Ureter (tissue), 1 donor: ENCODE measurements at regions not wholly inside any gene's neighbourhood (a gene's known extent, or its start where the extent isn't known, plus 50 kb on each side); places are given as distances from the start of the nearest gene placed in this dataset.

Experiments used
- DNase-seq: peaks from one replicate; pipeline ENCODE4 v3.0.0-alpha.2; 2020; ENCODE audit warnings: low spot score
- donor health status: DM: yes; HTN: yes; CAD: no.

DNA sequence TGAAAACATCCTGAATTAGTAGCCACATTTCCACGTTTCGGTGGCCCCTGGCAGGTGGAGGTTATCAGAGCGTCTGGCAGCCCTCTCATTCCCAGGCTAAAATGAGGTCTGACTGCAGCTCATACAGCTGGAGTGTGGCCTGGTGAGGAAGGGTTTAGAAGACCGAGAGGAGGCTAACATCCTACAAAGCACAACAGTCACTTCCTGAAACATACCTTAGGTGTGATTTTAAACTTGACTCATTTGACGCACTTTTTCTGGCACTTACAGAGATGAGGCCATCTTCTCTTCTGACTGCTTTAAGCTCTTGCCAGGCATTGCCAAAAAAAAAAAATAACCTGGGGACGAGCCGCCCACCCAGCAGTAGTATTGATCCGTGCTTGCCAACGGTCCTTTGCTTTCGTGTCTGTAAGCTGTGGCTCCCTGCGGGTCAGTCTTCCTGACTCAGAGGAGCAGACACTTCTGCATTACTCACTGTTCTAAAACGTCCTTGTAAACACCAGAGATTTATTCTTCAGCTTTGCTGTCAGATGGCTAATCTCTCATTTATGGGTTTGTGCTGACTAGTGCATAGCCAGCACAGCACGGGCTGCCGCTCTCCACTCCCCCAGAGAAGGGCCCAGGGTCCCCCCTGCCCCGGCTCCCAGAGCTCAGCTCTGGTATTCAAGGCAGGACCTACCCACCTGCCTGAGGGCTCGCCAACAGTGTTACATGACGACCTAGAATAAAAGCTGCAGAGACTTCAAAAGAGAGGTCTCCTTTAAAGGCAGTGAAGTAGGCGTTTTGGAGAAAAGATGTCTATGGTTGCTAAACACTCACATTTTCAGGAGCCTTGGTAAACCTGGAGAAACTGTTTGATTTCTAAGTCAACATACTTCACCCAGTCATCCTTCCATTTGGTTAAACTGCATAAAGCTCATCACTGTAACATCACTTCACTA, 78.5 kb upstream of the FRMD1 start:
- no peak for DNase-seq

DNA sequence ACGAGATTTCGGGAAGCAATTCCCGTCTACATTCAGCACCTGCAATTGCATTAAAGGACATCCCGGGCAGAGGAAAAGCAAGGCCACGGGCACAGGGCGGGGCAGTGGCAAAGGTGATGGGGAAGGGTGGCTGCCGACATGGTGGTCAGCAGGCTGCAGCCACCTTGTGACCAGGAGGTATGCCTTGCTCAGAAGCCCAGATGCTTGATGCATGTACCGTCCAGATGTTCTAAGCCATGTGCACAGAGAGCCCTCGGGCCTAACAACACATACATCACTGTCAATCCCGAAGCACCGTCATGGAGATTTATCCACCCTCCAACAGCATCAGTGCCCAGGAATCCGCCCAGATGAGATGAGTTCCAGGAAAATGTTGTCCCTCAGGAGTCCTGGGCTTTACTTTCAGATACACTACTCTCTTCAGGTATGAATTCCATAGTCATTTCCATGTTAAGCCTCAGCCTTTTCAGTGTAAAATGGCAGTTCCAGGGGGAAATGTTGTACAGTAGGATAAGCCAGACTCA, 77.8 kb upstream of the FRMD1 start:
- no peak for DNase-seq

DNA sequence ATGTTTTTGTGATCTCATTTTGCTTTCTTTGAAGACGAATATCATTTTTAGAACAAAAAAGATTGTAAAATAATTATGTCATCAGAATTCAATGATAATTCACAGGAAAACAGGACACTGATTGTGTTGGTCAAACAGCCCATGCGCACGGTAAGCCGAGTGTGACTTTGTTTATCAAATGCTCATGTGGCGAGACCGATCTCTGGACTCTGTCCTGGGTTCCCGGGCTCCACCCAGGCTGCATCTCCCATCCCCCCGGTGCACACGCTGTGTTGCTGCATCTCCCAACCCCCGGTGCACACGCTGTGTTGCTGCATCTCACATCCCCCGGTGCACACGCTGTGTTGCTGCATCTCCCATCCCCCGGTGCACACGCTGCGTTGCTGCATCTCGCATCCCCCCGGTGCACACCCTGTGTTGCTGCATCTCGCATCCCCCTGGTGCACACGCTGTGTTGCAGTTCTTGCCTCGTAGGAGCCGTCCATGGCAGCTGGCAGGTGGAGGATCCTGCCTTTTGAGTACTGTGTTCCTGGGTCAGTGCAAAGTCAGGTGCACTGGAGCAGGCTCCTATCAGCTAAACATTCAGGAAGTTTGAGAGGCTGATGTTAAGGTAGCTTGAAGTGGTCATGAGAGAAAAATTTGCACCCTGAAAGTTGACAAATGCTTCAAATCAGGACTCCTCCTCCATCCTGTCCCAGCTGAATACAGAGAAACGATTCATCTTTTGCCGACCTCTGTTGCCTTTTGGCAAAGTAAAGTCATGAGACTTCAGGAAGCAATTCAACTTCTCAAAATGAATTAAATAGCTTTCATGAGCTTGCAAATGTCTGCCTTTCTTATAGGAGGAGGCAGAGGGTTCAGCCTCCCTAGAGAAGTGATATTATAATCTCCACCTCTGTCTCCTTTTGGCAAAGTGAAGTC, 77.1 kb upstream of the FRMD1 start:
- DNase-seq, result no peak

DNA sequence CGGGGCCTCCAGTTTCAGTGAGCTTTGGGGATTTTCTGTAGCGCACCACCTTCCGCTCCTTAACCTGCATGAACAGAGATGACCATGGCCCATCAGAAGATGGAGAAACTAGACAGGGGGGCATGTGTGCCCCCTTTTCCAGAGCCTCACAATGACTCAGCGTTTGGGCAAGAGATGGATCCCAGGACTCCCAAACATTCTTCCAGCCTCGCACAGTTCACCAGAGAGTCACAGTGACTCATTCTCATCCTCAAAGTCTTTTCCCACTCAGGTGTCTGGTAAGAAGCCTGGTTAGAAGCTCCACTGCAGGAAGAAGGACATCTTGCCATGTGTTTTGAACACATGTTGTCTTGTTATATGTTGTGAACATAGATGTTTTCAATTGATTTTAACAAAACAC, 76.2 kb upstream of the FRMD1 start:
- no peak for DNase-seq

DNA sequence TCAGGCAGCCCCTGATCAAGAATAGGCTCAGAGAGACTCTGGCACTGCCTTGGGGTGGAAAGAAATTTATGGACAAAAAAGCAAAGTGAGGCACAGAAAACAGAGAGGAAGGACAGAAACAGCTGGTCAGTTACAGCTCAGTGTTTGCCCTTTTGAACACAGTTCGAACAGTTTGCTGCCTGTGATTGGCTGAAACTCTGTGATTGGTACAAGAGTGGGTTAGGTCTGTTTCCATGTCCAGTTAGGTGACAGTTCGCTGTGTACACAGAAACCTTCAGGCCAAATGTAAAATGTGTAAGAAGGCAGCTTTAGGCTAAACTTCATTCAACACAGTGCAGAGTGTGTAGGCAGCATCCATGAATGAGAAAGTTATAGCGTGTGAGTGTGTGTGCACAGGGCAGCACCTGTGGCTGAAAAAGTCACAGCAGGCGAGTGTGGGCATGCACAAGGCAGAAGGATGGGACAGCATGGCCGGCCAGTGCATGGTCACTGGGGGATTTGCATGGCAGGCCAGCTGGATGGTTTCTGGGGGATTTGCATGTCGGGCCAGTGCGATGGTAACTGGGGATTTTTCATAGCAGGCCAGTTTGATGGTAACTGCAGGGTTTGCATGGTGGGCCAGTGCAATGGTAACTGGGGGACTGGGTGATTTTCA, 75.4 kb upstream of the FRMD1 start:
- no peak for DNase-seq

DNA sequence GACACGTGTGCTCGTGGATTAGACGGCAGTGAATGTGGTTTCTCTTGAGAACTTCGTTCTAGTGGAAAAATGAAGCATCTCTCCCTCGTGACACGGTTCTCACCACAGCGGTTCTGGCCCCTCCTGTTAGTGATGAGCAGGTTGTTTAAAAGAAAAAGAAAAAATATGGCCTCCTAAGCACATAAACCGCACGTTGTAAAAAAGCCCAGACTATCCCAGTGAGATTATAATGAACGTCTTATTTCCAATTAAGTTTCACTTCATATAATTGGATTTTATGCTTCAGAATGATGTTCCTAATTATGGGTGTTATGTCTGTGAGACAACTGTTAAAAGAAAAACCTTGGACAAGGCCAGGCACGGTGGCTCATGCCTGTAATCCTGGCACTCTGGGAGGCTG, 74.5 kb upstream of the FRMD1 start:
- DNase-seq, result no peak

DNA sequence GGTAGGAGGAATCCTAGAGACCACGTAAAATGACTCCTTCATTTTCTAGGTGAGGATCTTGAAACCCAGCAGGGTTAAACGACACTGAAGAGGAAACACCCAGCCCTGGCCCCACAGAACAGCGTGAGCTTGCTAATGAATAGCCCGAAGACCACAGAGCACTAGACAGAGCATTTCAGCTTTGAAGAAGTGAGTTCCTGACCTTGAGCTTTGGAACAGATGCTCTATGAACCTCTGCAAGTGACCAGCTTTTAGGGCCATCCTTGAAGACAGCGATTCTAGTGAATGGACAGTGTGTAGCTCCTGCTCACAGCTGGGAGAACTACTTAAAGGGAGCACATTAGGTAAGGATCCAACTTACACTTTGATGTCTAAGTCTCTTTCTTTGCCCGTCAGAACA, 74.0 kb upstream of the FRMD1 start:
- no peak for DNase-seq

DNA sequence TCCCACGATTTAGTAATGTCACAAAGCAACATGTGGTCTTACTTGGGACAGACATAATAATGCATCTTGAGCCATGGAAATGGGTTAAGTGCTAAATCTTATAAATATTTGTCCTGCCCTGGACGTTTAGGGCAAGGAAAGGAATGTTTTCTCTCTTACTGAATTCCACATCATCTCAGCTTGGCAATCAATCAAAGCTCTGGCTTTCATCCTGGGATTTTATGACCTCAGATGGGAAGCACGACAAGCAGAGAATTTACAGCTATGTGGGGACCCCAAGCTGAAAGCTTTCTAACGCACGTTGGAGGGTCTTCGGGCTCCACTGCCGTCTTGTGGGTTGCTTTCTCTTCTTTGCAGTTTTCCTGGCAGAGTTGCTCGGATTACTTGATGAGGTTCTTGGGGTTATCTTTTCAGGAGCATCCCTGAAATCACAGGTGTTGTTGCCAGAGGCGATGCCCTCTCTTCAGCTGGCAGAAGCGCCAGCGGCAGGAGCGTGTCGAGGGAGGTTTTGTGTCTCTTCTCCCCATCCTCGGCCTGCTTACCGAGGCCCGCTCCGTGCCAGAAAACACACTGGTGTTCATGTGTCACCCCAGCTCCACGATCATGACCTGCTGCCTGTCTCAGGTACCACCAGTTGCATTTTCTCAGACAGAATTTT, 73.4 kb upstream of the FRMD1 start:
- DNase-seq, result no peak

DNA sequence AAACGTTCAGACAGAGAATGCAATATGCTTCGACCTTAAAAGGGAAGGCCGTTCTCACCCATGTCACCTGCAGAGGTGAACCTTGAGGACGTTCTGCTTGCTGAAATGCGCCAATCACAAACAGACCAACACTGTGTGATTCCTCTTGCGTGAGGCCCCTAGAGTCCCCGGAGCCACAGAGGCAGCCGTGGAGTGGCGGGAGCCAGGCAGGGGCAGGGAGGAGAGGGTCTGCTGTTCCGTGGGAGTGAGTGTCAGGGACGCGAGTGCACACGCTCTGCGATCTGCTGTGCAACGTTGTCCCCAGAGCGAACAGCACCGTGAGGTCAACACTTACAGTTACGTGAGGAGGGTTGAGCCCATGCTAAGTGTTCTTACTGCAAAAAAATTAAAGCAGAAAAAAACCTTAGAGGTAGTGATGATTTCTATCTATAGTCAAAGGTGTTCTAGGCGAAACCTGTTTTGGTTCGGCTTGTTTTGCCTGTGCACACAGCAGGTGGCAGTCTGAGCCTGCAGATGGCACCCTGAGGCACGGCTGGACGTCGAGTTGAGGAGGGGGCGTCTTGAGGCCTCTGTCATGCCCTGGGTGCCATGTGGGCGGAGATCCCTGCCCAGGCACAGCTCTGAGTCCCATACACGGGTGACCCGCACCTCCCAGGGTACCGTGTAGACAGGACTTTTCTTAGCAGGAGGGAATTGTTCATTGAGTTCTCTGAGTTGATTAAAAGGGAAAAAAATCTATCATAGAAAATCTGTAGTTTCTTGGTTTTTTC, 71.7 kb upstream of the FRMD1 start:
- DNase-seq, result peak; percentile 41

DNA sequence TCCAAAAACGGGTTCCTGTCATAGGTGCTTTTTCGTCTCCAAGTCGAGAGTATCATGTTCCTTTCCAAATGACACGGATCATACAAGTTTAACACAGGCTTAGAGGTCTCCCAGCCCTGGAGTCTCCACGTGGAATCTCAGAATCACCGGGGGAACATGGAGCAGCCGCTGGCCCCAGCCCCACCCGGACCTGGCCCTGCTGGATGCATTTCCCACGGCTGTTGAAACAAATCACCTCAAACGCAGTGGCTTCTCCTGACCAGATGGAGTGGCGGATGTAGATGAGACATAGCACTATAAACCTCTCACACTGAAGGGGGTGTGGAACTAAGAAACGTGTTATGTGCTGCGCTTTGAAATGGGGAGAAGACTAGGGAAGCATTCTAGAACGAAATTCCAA, 70.0 kb upstream of the FRMD1 start:
- peak; percentile 25 for DNase-seq

DNA sequence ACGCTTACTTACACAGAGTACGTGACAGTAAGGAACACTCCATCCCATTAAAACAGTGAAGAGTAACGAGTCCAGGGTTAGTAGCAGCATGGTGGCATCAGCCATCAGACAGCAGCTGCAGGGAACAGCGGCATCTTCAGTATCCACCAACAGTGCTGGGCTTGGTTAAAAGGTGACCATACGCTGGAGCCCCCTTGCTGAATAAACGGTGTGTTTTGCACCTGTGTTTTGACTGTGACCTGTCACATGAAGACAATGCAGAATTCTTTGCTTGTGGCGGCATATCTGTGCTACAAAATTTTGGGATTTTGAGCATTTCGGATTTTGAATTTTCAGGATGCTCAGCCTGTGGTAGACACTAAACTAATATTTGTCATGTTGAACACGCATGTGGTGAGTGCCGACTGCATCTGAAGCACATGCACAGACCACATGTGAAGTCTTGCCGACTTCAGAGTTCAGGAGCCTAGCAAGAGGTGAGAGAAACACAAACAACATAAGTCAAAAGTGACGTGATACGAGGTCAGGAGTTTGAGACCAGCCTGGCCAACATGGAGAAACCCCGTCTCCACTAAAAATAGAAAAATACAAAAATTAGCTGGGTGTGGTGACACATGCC, 69.3 kb upstream of the FRMD1 start:
- no peak for DNase-seq

DNA sequence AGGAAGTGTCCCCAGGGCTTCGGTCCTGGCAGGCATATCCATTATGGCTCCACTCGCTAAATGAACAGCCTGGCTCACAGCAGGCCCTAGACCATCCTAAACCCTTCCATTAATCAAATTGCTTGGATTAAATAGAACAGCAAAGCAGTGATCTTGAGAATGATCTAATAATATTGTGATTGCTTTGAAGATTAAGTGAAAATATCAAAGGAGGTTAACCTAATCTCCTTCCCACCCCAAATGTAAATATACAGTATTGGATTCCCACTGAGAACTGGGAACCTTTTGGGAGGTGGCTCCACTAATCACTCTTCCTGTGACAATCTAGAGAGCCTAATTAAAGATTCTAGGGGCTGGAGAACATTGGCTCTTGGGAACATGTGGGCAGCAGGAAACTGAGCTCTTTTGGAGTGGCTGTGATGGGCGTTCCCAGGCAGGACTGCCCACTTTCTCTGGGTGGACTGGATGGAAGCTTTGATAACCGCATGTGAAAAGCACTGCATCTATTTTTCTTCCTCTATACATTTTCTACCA, 68.3 kb upstream of the FRMD1 start:
- no peak for DNase-seq

DNA sequence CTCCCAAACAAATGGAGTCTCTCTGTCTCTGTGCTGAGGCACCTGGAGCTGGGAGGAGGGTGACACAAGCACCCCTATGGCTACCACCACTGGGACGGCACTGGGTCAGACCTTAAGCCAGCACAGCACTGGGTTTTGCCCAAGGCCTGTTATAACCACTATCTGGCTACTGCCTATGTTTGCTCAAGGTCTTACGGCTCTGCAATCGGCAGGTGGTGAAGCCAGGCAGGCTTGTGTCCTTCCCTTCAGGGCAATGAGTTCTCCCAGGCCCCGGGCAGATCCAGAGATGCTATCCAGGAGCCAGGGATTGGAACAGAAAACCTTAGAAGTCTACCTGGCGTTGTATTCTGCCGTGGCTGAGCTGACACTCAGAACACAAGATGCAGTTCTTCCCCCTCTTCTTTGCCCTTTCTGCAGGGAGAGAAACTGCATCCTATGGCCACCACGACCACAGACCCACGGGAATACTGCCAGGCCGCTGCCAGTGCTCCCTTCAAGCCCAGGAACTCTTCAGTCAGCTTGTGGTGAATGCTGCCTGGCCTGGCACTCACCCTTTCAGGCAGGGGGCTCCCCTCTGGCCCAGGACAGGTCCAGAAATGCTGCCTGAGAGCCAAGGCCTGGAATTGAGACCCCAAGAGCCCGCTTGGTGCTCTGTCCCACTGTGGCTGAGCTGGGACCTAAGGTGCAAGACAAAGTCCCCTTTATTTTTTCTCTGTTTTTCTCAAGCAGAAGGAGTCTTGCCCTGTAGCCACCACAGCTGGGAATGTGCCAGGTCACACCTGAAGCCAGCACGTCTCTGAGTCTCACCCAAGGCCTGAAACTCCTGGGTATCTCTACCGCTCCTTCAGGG, 67.0 kb upstream of the FRMD1 start:
- peak; percentile 14 for DNase-seq

DNA sequence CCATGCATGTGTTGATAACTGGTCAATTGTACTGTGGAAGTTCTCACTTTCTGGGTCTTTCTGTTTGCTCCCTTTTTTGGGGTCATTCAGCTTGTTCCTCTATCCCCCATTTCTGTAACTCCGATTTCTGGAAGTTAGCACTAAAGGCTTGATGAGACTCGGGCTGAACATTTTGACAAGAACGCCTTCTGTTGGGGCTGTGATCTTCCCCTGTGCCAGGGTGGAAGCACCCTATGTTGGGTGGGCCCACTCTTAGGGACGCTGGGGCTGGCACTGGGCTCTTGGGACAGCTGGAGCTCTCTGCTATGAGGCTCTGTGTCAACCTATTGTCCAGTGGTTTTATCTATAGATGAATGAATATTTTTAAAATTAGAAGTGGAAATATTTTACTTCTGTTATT, 60.1 kb upstream of the FRMD1 start:
- peak; percentile 23 for DNase-seq

DNA sequence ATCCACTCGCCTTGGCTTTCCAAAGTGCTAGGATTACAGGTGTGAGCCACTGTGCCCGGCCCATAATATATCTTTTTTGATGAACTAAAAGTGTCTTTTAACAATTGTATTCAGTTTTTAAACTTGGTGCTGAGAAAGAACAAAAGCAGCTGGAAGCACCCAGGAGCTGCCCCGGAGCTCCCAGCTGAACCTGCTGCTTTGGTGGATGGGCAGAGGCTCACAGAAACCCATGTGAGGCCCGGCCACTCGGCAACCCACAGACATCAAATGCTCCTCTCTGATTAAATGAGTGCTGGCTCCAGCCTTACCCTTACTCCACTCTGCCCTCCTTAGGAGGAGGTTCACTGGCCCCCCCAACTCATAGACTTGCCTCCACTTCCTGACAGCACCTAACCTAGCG, 59.4 kb upstream of the FRMD1 start:
- peak; percentile 20 for DNase-seq

DNA sequence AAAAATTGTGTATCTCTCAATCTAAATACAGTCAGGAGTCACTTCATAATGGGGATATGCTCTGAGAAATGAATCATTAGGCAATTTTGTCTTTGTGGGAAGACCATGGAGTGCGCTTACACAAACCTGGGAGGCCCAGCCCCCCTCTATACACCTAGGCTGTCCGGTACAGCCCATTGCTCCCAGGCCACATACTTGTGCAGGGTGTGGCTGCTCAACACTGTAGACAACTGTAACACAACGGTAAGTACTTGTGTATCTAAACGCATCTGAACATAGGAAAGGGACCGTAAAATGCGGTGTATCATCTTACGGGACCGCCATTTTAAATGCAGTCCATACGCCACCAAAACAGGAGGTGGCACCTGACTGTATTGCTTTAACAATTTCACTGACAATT, 58.0 kb upstream of the FRMD1 start:
- no peak for DNase-seq

DNA sequence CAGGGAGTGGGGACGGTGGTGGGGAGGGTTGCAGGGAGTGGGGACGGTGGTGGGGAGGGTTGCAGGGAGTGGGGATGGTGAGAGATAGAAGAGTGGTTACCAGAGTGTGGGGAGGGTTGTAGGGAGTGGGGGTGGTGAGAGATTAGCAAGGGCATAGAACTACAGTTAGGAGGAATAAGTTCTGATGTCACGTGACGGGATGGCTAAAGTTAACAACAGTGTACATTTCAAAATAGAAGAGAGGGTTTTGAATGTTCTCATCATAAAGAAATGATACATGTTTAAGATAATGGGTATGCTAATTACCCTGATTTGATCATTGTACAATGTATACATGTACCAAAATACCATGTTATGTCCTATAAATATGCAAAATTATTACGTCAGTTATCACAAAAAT, 57.6 kb upstream of the FRMD1 start:
- no peak for DNase-seq

DNA sequence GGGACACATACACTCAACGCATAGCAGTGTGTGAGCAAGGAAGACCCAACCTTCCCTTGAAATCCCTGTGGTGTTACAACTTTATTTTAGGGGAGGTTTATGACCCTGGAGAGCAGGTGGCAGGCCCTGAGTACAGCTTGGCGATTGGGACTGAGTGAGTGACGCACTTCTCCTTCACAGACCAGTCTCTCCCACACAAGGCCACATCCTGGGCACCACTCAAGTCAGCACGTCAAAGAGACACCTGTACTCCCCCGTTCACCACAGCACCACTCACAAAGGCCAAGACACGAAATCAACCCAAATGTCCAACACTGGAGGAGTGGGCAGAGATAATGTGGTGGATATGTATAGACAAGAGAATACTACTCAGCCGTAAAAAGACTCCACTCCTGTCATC, 57.0 kb upstream of the FRMD1 start:
- DNase-seq, result peak; percentile 32
